ENCODE measurements at regions not wholly inside any gene's neighbourhood (a gene's known extent, or its start where the extent isn't known, plus 50 kb on each side); places are given as distances from the start of the nearest gene placed in this dataset.

- no peak for DNase-seq
- in situ Hi-C loops (cut with MboI; ENCODE audit: low pct_unique_long_range_greater_than_20kb, low sequenced_read_pairs): no loop called here
These were observed 239.4 kb downstream of the TEX29 start for GRCh38 chr13:111559612-111560403.

- in situ Hi-C loops (cut with MboI; ENCODE audit: low pct_unique_long_range_greater_than_20kb, low sequenced_read_pairs): no loop called here
- no peak for DNase-seq
These were observed 240.8 kb downstream of the TEX29 start for GRCh38 chr13:111561091-111561781.

- DNase-seq: no peak
- in situ Hi-C loops (cut with MboI; ENCODE audit: low pct_unique_long_range_greater_than_20kb, low sequenced_read_pairs): no loop called here
These were observed 242.3 kb downstream of the TEX29 start for GRCh38 chr13:111562716-111563115.

- DNase-seq: no peak
- in situ Hi-C loops (cut with MboI; ENCODE audit: low pct_unique_long_range_greater_than_20kb, low sequenced_read_pairs): no loop called here
These were observed 244.2 kb downstream of the TEX29 start for GRCh38 chr13:111564606-111565005.

GRCh38 chr13:111565400-111565799 lies 245.0 kb downstream of the TEX29 start:
- in situ Hi-C loops (cut with MboI; ENCODE audit: low pct_unique_long_range_greater_than_20kb, low sequenced_read_pairs): no loop called here

GRCh38 chr13:111566567-111566966 lies 246.1 kb downstream of the TEX29 start:
- in situ Hi-C loops (cut with MboI; ENCODE audit: low pct_unique_long_range_greater_than_20kb, low sequenced_read_pairs): no loop called here
- no peak for DNase-seq

More at GRCh38 chr13:111565400-111565799, 245.0 kb downstream of the TEX29 start:
- DNase-seq: no peak

- in situ Hi-C loops (cut with MboI; ENCODE audit: low pct_unique_long_range_greater_than_20kb, low sequenced_read_pairs): no loop called here
- DNase-seq: no peak
These were observed 247.2 kb downstream of the TEX29 start for GRCh38 chr13:111567637-111568036.

GRCh38 chr13:111568290-111568689 lies 247.8 kb downstream of the TEX29 start:
- no peak for DNase-seq
- in situ Hi-C loops (cut with MboI; ENCODE audit: low pct_unique_long_range_greater_than_20kb, low sequenced_read_pairs): no loop called here

- DNase-seq: no peak
- in situ Hi-C loops (cut with MboI; ENCODE audit: low pct_unique_long_range_greater_than_20kb, low sequenced_read_pairs): no loop called here
These were observed 250.5 kb downstream of the TEX29 start for GRCh38 chr13:111570911-111571310.

GRCh38 chr13:111572956-111573761 lies 252.7 kb downstream of the TEX29 start:
- in situ Hi-C loops (cut with MboI; ENCODE audit: low pct_unique_long_range_greater_than_20kb, low sequenced_read_pairs): no loop called here
- DNase-seq: no peak

GRCh38 chr13:111573801-111574200 lies 253.4 kb downstream of the TEX29 start:
- DNase-seq: no peak
- in situ Hi-C loops (cut with MboI; ENCODE audit: low pct_unique_long_range_greater_than_20kb, low sequenced_read_pairs): no loop called here

GRCh38 chr13:111575276-111575675 lies 254.8 kb downstream of the TEX29 start:
- in situ Hi-C loops (cut with MboI; ENCODE audit: low pct_unique_long_range_greater_than_20kb, low sequenced_read_pairs): no loop called here
- DNase-seq: no peak

GRCh38 chr13:111575719-111576118 lies 255.3 kb downstream of the TEX29 start:
- in situ Hi-C loops (cut with MboI; ENCODE audit: low pct_unique_long_range_greater_than_20kb, low sequenced_read_pairs): no loop called here
- no peak for DNase-seq

GRCh38 chr13:111577208-111577828 lies 256.9 kb downstream of the TEX29 start:
- in situ Hi-C loops (cut with MboI; ENCODE audit: low pct_unique_long_range_greater_than_20kb, low sequenced_read_pairs): no loop called here
- DNase-seq: no peak

- in situ Hi-C loops (cut with MboI; ENCODE audit: low pct_unique_long_range_greater_than_20kb, low sequenced_read_pairs): no loop called here
- DNase-seq: no peak
These were observed 257.6 kb downstream of the TEX29 start for GRCh38 chr13:111577956-111578605.

- in situ Hi-C loops (cut with MboI; ENCODE audit: low pct_unique_long_range_greater_than_20kb, low sequenced_read_pairs): no loop called here
- DNase-seq: no peak
These were observed 263.7 kb downstream of the TEX29 start for GRCh38 chr13:111584101-111584672.

GRCh38 chr13:111584870-111585269 lies 264.4 kb downstream of the TEX29 start:
- no peak for DNase-seq
- in situ Hi-C loops (cut with MboI; ENCODE audit: low pct_unique_long_range_greater_than_20kb, low sequenced_read_pairs): no loop called here

GRCh38 chr13:111586291-111586690 lies 265.8 kb downstream of the TEX29 start:
- in situ Hi-C loops (cut with MboI; ENCODE audit: low pct_unique_long_range_greater_than_20kb, low sequenced_read_pairs): no loop called here
- DNase-seq: no peak

- in situ Hi-C loops (cut with MboI; ENCODE audit: low pct_unique_long_range_greater_than_20kb, low sequenced_read_pairs): no loop called here
- no peak for DNase-seq
These were observed 266.8 kb downstream of the TEX29 start for GRCh38 chr13:111587249-111587648.
